NCI-H2029 treated with DMSO at 0.1 percent for 48 hours (cell line): ENCODE measurements at regions not wholly inside any gene's neighbourhood (a gene's known extent, or its start where the extent isn't known, plus 50 kb on each side); places are given as distances from the start of the nearest gene placed in this dataset.
"Not testable (repeated sequence)": the region's sequence is repeated elsewhere in the genome, so short reads cannot be mapped to it uniquely, and the experiment has no call there.

ENCODE experiments used
- DNase-seq: peaks from one replicate; lab custom pipeline; 2025; lab: John Stamatoyannopoulos, UW

GRCh38 chr4:128649161-128649560 is 160.3 kb upstream of the JADE1 start:
- no peak for DNase-seq

- DNase-seq: no peak
These were observed 161.5 kb upstream of the JADE1 start for GRCh38 chr4:128648021-128648420.

GRCh38 chr4:128646893-128647292 is 162.6 kb upstream of the JADE1 start:
- not testable (repeated sequence) for DNase-seq

DNA sequence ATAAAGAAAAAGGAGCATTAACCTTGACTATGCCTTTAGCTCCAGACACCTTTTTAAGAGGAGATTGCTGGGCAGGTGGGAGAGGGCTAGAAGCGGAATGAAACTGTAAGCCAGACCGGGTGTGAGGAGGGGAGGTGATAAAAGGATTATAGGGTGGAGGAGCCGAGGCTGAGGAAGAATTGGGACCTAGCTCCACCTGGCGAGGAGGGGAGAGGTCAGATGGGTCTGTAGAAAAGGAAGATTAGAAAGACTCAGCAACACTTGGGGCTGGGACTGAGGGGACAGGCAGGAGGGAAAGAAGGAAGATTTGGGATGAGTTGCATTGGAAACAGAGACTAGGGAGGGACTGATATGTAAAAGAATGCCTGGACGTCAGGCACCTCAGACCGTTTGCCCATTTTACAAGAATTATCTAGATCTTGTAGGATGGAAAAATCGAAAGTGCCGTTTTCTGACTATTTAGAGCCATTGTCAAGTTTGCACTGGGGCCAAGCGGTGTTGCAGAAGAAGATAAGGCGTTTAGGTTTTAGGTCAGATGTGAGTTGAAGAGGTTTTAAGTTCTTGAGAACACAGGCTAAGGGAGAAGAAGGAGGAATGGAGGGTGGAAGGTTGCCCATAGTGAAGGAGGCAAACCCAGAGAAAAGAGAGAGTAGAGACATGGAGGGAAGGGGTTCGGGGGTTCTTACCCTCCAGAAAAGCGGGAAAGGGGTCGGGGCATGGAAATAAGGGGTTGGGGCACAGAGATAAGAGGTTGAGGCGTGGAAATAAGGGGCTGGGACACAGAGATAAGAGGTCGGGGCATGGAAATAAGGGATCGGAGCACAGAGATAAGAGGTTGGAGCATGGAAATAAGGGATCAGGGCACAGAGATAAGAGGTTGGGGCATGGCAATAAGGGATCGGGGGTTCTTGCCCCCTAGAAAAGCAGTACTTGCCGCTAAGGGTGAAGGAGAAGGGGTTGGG is 164.5 kb upstream of the JADE1 start:
- DNase-seq: not testable (repeated sequence)

- DNase-seq: not testable (repeated sequence)
These were observed 165.4 kb upstream of the JADE1 start for GRCh38 chr4:128644107-128644506.

DNA sequence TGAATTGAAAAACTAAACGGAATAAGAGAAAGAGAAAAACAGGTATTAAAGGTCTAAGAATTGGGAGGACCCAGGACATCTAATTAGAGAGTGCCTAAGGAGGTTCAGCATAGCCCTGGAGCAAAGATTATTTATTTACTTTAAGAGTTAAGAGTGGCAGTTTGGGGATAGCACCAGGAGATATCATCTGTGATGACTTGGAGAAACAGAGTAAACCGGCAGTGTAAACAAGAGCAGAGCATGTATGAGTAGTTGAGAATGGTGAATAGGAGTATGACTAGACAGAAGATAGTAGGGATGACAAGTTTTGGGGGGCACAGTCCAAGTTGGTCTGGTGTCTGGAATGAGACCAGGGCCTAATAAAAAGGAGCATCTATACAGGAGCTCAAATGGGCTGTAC is 167.9 kb upstream of the JADE1 start:
- not testable (repeated sequence) for DNase-seq

- no peak for DNase-seq
These were observed 169.8 kb upstream of the JADE1 start for GRCh38 chr4:128639541-128640270.

DNA sequence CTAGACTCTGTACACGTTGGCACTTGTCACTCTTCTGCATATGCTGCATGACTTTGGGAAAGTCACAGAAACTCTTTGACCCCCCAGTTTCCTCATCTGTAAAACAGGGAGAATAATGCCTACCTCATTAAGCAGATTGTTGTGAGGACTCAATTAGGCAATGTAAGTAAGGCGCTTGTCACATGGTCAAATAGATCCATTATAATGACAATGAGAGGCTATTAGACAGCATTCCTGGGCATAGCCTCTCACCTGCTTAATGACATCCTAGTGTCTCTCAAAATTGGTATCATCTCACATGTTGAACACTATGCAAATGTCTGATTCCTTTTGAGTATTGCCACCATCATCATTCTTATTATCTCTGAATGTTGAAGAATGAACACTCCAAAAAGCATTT is 172.6 kb upstream of the JADE1 start:
- no peak for DNase-seq

DNA sequence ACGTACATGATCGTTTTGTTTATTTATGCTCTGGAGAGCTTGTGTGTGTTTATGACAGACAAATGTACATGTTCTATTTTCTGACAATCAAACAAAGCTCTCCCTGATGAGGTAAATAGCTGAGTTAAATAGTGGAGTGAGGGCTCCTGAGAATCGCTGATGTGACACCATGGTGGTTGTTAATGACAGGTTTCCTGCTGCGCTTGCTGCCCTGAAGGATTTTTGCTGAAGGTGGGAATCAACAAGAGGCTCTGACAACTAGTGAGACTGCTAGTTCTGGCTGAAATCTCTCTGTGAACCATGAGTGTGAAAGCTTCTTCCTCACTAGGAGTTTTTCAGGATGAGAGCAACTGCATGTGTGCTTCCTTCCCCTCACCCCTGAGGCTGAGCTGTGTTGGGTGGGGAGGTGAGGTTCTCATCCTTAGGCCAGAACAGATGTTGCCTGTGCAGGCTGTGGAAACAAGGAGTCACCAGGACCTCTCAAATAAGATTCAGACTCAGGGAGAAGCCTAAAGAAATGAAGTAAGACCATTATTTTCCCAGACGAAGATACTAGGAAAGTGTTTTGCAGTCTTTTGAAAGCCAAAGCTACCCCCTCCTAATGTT is 173.4 kb upstream of the JADE1 start:
- DNase-seq: peak; percentile 74

GRCh38 chr4:128635141-128635954 is 174.2 kb upstream of the JADE1 start:
- peak; percentile 77 for DNase-seq

- no peak for DNase-seq
These were observed 176.4 kb upstream of the JADE1 start for GRCh38 chr4:128633067-128633466.

DNA sequence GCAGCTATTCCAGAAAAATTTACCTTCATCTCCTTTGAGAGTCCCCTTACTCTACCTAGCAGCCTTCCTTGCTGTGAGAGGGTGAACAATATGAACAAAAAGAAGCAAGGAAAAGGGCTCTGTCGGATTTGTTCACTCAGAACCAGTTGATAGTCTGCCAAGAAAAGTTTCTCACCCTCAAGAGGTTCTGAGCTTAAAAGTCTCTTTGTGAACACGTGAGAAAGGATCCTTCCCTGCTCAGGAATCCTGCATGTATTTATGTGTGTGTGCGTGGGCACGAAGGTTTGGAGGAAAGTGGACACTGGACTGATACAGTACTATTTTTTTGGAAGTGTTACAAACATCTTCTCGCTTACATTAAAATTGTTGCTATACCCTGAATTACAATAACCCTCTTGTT is 178.6 kb upstream of the JADE1 start:
- DNase-seq: no peak

- no peak for DNase-seq
These were observed 185.8 kb upstream of the JADE1 start for GRCh38 chr4:128623508-128624215.

GRCh38 chr4:128620279-128620965 is 189.1 kb upstream of the JADE1 start:
- DNase-seq: not testable (repeated sequence)

- DNase-seq: no peak
These were observed 194.3 kb upstream of the JADE1 start for GRCh38 chr4:128615197-128615596.

GRCh38 chr4:128608006-128608405 is 201.5 kb upstream of the JADE1 start:
- DNase-seq: no peak

DNA sequence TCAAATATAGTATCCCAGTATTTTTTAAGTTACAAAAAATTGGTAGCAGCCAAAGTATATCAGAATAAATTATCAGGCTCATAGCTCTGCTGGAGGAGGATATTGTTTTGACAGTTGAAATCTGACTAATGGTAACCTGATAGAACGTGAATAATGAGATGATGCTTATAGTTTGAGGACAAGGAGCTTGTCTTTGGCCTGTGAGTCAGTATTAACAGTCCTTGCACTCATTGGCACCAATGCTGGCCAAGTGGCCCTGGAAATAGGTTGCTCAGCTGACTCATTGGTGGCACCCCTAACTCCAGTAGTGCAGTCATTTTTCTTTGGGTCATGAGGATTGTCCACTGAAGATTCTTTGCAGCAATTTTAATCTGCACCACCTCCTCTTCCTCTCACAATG is 203.3 kb upstream of the JADE1 start:
- no peak for DNase-seq

GRCh38 chr4:128604840-128605239 is 204.7 kb upstream of the JADE1 start:
- DNase-seq: no peak

DNA sequence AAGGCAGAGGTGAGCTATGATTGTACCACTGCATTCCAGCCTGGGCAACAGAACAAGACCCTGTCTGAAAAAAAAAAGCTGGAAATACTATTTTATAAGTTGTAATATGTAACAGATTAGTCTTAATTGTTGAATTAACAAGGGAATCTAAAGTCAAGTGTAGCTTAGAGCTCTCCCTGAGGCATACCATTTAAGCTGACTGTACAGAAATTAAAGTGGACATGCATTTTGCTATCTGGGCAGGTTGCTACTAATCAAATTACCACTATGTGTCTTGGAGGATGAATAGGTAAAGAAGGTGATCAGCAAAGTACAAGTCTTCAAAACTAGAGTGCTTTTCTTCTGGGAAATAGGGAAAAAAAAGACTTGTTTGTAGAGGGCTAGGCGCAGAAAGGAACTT is 205.3 kb upstream of the JADE1 start:
- no peak for DNase-seq

- no peak for DNase-seq
These were observed 206.4 kb upstream of the JADE1 start for GRCh38 chr4:128603081-128603480.
